ENCODE measurements at regions not wholly inside any gene's neighbourhood (a gene's known extent, or its start where the extent isn't known, plus 50 kb on each side); places are given as distances from the start of the nearest gene placed in this dataset.

GRCh38 chr3:117567382-117567781 lies 857.8 kb downstream of the TUSC7 start:
- FAIRE-seq = no peak
- no peak for DNase-seq (ENCODE audit: insufficient read length, low spot score)

- FAIRE-seq (no peak), DNase-seq (ENCODE audit: insufficient read length, low spot score) (no peak)
These were observed 858.3 kb downstream of the TUSC7 start for GRCh38 chr3:117567906-117568305.

- DNase-seq (ENCODE audit: insufficient read length, low spot score) = no peak
- FAIRE-seq = no peak
These were observed 863.2 kb downstream of the TUSC7 start for GRCh38 chr3:117572786-117573185.

GRCh38 chr3:117580806-117581205 lies 871.2 kb downstream of the TUSC7 start:
- FAIRE-seq (no peak), DNase-seq (ENCODE audit: insufficient read length, low spot score) (no peak)

- FAIRE-seq (no peak), DNase-seq (ENCODE audit: insufficient read length, low spot score) (no peak)
These were observed 876.6 kb downstream of the TUSC7 start for GRCh38 chr3:117586161-117586560.

- FAIRE-seq = no peak
These were observed 877.8 kb downstream of the TUSC7 start for GRCh38 chr3:117587416-117587815.

GRCh38 chr3:117589454-117589853 lies 879.9 kb downstream of the TUSC7 start:
- FAIRE-seq (no peak), DNase-seq (ENCODE audit: insufficient read length, low spot score) (no peak)

More at GRCh38 chr3:117587416-117587815, 877.8 kb downstream of the TUSC7 start:
- DNase-seq (ENCODE audit: insufficient read length, low spot score) = no peak

GRCh38 chr3:117595615-117596014 lies 886.0 kb downstream of the TUSC7 start:
- no peak for FAIRE-seq
- DNase-seq (ENCODE audit: insufficient read length, low spot score) = no peak

GRCh38 chr3:117596503-117596902 lies 886.9 kb downstream of the TUSC7 start:
- no peak for DNase-seq (ENCODE audit: insufficient read length, low spot score)
- no peak for FAIRE-seq

GRCh38 chr3:117597865-117598264 lies 888.3 kb downstream of the TUSC7 start:
- FAIRE-seq = no peak
- no peak for DNase-seq (ENCODE audit: insufficient read length, low spot score)

- no peak for DNase-seq (ENCODE audit: insufficient read length, low spot score)
- no peak for FAIRE-seq
These were observed 890.5 kb downstream of the TUSC7 start for GRCh38 chr3:117600112-117600511.

- no peak for DNase-seq (ENCODE audit: insufficient read length, low spot score)
- peak; percentile 4 for FAIRE-seq
These were observed 891.1 kb downstream of the TUSC7 start for GRCh38 chr3:117600666-117601065.

GRCh38 chr3:117602058-117602644 lies 892.6 kb downstream of the TUSC7 start:
- no peak for DNase-seq (ENCODE audit: insufficient read length, low spot score)
- no peak for FAIRE-seq

- no peak for DNase-seq (ENCODE audit: insufficient read length, low spot score)
- peak; percentile 14 for FAIRE-seq
These were observed 893.5 kb downstream of the TUSC7 start for GRCh38 chr3:117603097-117603496.

GRCh38 chr3:117606866-117607265 lies 897.3 kb downstream of the TUSC7 start:
- FAIRE-seq (no peak), DNase-seq (ENCODE audit: insufficient read length, low spot score) (no peak)

- no peak for DNase-seq (ENCODE audit: insufficient read length, low spot score)
- no peak for FAIRE-seq
These were observed 899.8 kb downstream of the TUSC7 start for GRCh38 chr3:117609330-117609729.

GRCh38 chr3:117610156-117610555 lies 900.6 kb downstream of the TUSC7 start:
- no peak for DNase-seq (ENCODE audit: insufficient read length, low spot score)
- FAIRE-seq = no peak

- FAIRE-seq = no peak
- DNase-seq (ENCODE audit: insufficient read length, low spot score) = no peak
These were observed 901.6 kb downstream of the TUSC7 start for GRCh38 chr3:117611211-117611610.

- FAIRE-seq = no peak
- no peak for DNase-seq (ENCODE audit: insufficient read length, low spot score)
These were observed 906.6 kb downstream of the TUSC7 start for GRCh38 chr3:117616227-117616626.

- DNase-seq (ENCODE audit: insufficient read length, low spot score) (no peak), FAIRE-seq (no peak)
These were observed 908.3 kb downstream of the TUSC7 start for GRCh38 chr3:117617906-117618305.

- DNase-seq (ENCODE audit: insufficient read length, low spot score) = no peak
- no peak for FAIRE-seq
These were observed 908.9 kb downstream of the TUSC7 start for GRCh38 chr3:117618462-117618861.

GRCh38 chr3:117619805-117620204 lies 910.2 kb downstream of the TUSC7 start:
- DNase-seq (ENCODE audit: insufficient read length, low spot score) (no peak), FAIRE-seq (no peak)

GRCh38 chr3:117622171-117622841 lies 912.7 kb downstream of the TUSC7 start:
- DNase-seq (ENCODE audit: insufficient read length, low spot score) (no peak), FAIRE-seq (no peak)
